Vagina (tissue), 2 donors: ENCODE measurements at regions not wholly inside any gene's neighbourhood (a gene's known extent, or its start where the extent isn't known, plus 50 kb on each side); places are given as distances from the start of the nearest gene placed in this dataset.

Experiments
- CTCF ChIP-seq, 3 experiments: fragments of 450-650 bp in 2 of 3; fragments of 200-600 bp in 1 of 3; sonication (generic) in 1 of 3; IDR thresholded peaks; one replicate each; pipeline ENCODE4 v1.5.1; 2017 to 2019; ENCODE audit warnings: antibody characterized with exemption in 3 of 3, mild to moderate bottlenecking in 2 of 3, moderate library complexity in 2 of 3
- POLR2A ChIP-seq, 2 donors: fragments of 450-650 bp; IDR thresholded peaks; one replicate each; pipeline ENCODE4 v1.6.1; 2017; ENCODE audit warnings: antibody characterized with exemption in 2 of 2, mild to moderate bottlenecking in 2 of 2, moderate library complexity in 2 of 2

GRCh38 chr17:13351046-13351445 lies 250.7 kb downstream of the HS3ST3A1 start:
- TF ChIP-seq POLR2A (IDR thresholded peaks at IDR 0.05) (no peak), CTCF (IDR thresholded peaks at IDR 0.05) (no peak)
